HG03108 (cell line): ENCODE measurements at regions not wholly inside any gene's neighbourhood (a gene's known extent, or its start where the extent isn't known, plus 50 kb on each side); places are given as distances from the start of the nearest gene placed in this dataset.
"Not testable (repeated sequence)": the region's sequence is repeated elsewhere in the genome, so short reads cannot be mapped to it uniquely, and the experiment has no call there.

ENCODE experiments used
- ATAC-seq: cut with Tn5 transposase; IDR thresholded peaks from one replicate; pipeline ENCODE4 v1.9.1; 2021; ENCODE audit warnings: moderate library complexity; ENCODE audit not compliant: unreplicated experiment

GRCh38 chr2:52345082-52345481 lies 1313.2 kb upstream of the NRXN1 start:
- ATAC-seq = no peak

DNA sequence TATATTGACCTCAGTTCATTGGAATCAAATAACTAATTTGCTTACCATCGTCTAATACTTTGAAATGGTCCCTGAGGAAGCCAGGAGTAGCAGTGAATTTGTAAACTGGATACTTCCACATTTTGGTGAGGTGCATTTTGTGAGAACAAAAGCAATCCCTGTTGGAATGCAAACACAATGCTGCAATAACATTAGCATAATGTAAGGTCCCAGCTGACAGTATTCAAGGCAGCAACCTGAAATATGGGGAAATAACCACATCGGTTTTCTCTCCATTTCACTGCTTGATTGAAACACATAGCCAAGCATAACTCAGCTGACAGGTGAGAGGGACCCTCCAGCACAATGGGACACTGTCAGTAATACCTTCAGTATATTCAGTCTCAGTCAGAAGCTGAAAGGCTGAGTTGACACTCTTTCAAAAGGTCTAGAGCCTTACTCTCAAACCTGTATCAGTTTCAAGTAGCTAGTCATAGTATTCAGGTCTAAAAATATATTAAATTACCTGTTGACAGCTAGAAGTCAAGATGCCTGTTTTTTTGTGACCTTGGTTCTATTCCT lies 1311.9 kb upstream of the NRXN1 start:
- ATAC-seq = no peak

DNA sequence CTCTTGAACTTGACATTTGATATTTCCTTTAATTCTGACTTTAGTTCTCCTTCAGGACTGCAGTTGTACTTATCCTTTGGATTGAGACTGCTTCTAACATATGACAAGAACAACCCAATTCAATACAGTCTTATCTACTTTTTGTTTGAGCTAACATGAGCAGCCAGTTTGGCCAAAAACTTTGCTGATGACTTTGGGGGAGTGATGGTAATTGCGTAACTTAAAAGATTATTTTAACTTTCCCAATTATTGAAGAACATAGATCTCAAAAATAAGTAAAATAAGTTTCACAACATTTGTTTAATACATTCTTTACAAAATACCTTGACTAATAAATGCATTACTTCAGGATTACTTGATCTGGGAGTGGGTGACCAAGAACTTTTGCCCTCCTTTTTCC lies 1311.1 kb upstream of the NRXN1 start:
- ATAC-seq = no peak

GRCh38 chr2:52342458-52342857 lies 1310.5 kb upstream of the NRXN1 start:
- ATAC-seq = no peak

- no peak for ATAC-seq
Observed at GRCh38 chr2:52341732-52342131, 1309.8 kb upstream of the NRXN1 start.

- ATAC-seq = no peak
Observed at GRCh38 chr2:52340171-52340570, 1308.2 kb upstream of the NRXN1 start.

DNA sequence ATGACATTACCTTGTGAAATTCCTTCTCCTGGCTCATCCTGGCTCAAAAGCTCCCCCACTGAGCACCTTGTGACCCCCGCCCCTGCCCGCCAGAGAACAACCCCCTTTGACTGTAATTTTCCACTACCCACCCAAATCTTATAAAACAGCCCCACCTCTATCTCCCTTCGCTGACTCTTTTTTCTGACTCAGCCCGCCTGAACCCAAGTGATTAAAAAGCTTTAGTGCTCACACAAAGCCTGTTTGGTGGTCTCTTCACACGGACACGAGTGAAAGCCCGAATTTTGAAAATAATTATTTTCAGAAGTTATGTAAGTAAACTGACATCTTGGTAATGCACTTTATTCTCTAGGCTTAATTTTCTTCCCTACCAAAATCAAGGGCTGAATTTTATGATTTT lies 1305.9 kb upstream of the NRXN1 start:
- not testable (repeated sequence) for ATAC-seq

GRCh38 chr2:52336951-52337350 lies 1305.0 kb upstream of the NRXN1 start:
- no peak for ATAC-seq

DNA sequence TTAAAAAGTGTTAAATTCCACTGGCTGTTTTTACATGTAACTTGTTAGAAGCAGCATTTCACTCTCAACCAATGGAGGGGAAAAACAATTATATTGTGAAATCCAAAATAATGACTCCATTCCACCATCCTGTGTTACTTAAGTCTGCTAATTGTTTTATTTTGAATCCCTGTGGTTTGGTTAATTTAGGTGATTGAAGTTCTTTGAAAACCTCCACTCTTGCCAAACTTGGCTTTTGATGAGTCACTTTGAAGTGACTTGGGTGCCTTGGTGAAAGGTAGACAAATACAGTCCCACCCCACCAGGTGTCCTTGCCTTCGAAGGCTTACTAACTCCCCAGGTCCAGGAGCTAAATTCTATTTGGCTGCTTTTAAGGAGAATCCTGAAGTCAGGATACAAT lies 1303.8 kb upstream of the NRXN1 start:
- no peak for ATAC-seq

DNA sequence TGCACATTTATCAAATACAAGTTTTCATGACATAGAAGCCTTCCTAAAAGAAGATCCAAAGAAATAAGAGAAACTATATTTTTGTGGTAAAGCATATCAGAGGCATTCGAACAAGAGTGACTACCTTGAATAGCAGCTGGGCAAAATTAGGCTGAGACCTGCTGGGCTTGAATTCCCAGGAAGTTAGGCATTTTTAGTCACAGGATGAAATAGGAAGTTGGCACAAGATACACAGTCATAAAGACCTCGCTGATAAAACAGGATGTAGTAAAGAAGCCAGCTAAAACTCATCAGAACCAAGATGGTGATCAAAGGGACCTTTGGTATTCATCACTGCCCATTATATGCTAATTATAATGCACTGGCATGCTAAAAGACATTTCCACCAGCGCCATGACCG lies 1302.3 kb upstream of the NRXN1 start:
- ATAC-seq = no peak

DNA sequence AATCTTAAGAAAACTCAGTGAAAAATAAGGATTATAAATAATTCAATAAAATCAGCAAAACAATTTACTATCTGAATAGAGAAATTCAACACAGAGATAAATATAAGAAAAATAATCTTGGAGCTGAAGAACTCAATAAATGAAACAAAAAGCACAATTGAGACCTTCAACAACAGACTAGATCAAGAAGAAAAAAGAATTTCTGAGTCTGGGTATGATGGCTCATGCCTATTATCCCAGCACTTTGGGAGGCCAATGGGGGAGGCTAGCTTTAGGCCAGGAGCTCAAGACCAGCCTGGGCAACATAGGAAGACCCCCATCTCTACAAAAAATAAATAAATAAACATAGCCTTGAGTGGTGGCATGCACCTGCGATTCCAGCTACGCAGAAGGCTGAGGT lies 1295.7 kb upstream of the NRXN1 start:
- ATAC-seq = no peak

DNA sequence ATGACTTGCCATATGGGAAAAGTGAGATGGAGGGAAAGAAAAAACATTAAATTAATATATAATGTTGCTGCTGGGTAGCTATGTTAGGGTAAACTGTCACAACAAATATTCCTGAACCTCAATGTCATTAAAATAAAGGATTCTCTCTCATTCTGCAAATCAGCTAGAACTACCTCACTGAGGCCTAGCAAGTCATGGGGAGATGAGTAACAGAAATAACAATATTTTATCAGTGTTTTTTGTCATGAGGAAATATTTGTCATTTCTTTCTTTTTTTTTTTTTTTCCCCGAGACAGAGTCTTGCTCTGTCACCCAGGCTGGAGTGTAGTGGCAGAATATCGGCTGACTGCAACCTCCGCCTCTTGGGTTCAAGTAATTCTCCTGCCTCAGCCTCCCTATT lies 1282.3 kb upstream of the NRXN1 start:
- ATAC-seq = no peak

DNA sequence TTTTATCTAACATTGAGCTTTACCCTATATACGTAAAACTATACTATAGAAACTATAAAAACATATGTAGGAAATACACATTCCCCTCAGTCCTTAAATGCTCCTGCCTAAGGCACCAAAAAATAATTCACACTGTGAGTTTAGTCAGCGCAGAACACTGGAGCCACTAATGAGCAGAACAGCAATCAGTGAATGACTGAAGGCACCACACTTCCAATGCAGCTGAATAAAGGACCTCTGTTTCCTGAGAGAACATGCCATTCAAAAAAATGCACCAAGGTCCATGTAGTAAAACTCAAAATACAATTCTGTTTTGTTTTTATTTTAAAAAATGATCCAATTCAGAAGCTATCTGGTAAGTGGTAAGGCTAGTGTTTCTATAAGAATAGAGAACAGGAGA lies 1280.6 kb upstream of the NRXN1 start:
- no peak for ATAC-seq

DNA sequence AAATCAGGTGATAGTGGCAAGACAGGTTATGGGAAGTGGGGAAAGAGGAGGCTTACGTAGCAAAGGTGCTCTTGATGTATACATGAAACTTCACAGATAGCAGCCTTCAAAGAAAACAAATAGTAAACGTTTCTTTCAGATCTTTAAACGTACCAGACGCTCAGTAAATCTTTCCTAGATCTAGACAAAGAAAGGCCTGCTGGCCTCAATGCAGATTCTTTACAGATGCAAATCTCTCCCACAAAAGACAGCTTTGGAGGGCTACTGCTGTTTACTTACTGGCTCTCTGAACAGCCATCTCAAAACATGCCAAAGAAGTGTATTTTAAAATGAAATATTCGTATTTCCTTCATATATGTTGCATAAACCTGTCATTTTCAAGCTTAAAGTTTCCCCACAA lies 1279.9 kb upstream of the NRXN1 start:
- no peak for ATAC-seq

- ATAC-seq = no peak
Observed at GRCh38 chr2:52308156-52308555, 1276.2 kb upstream of the NRXN1 start.

- no peak for ATAC-seq
Observed at GRCh38 chr2:52294628-52295027, 1262.7 kb upstream of the NRXN1 start.

DNA sequence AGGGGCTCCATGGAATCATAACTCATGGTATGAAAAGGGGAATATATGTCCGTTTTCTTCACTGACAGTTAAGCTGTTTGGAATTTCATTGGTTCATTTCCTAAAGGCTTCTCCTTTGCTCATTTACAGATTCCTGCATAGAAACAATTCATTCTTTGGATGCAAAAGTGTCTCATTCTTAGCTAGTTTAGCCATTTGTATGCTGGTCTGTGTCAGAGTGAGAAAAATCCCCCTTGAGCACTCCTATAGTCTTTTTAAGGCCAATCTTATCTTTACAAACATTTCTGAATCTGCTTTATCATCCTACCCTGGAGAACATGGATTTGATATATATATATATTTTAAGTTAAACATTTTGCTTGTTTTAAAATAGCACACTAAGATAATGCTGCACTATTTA lies 1260.9 kb upstream of the NRXN1 start:
- no peak for ATAC-seq

GRCh38 chr2:52289741-52290140 lies 1257.8 kb upstream of the NRXN1 start:
- ATAC-seq = no peak

DNA sequence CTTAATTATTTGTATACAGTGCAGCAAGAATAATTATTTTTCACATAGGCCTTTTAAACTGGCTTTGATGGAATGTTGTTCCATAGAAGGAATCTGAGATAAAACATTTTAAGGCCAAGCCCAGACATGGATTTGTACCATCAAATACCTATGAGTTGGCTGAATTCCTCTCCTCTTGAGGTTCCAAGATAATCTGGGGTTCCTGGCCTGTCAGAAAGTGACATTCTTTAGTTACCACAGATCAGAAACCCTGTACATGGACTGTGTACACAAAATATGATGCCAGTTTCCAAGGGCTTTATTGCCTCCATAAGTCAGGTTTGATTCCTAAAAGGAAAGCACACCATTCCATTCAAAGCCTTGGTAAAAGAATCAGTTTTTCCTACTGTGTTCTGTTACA lies 1256.7 kb upstream of the NRXN1 start:
- no peak for ATAC-seq

GRCh38 chr2:52269696-52270485 lies 1238.0 kb upstream of the NRXN1 start:
- no peak for ATAC-seq

GRCh38 chr2:52264911-52265310 lies 1233.0 kb upstream of the NRXN1 start:
- ATAC-seq = no peak

DNA sequence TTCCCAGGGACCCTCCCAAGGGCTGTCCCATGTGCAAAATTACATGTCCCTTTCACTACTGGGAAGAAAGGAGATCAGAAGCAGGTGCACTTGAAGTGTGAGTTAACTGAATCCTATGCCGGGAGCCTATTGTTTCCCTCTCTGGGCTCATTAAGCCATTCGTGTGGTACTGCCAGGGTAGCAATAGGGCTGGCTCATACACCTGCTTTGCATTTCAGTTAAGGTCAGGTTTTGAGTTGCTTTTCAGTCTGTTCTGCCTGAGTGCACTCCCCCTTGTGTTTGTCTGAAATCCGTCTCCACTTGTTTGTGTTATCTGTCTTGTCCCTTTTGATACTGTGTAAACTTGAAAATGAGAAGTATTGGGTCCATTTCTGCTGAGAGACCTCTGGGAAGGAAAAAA lies 1232.6 kb upstream of the NRXN1 start:
- no peak for ATAC-seq

DNA sequence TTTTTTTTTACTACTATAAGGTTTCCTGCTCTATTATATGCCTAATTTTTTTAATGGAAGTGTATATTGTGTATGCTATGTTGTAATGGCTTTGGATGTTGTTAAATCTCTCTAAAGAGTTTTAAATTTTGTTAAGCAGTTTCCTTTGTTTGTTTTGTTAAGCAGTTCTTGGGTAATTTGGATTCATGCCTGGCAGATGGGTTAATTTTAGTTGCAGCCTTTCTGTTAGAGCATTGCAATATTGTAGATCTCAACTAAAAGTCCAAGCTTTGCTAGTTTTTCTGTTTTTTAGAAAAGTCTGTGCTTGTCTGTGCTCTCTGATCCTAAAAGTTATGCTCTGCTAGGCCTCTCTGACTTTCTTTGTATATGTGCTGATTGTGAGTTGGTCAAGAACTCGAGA lies 1229.0 kb upstream of the NRXN1 start:
- ATAC-seq = no peak
